Spleen (tissue), 11 donors: ENCODE measurements at regions not wholly inside any gene's neighbourhood (a gene's known extent, or its start where the extent isn't known, plus 50 kb on each side); places are given as distances from the start of the nearest gene placed in this dataset.
"Not testable (repeated sequence)": the region's sequence is repeated elsewhere in the genome, so short reads cannot be mapped to it uniquely, and the experiment has no call there.

ENCODE experiments used
- DNase-seq: peaks from one replicate; pipeline ENCODE4 v3.0.0-alpha.2; 2020
- H3K27ac ChIP-seq, 8 donors: fragments of 200-600 bp; sonication (generic) in 7 of 8; 1 replicate in 4 of 8; 2 replicates in 4 of 8; pipeline versions ENCODE4 v1.5.0 to v1.8.0; 2016 to 2021; ENCODE audit warnings: inconsistent platforms in 4 of 8, mild to moderate bottlenecking in 4 of 8, moderate library complexity in 1 of 8
- H3K27me3 ChIP-seq, 7 donors: fragments of 200-600 bp; sonication (generic) in 6 of 7; replicated peaks in 1 of 7; 1 replicate in 4 of 7; 2 replicates in 3 of 7; pipeline versions ENCODE4 v1.5.0 to v1.8.0; 2016 to 2021; ENCODE audit warnings: inconsistent platforms in 3 of 7, mild to moderate bottlenecking in 1 of 7
- H3K36me3 ChIP-seq, 6 donors: fragments of 200-600 bp; sonication (generic) in 5 of 6; 1 replicate in 4 of 6; 2 replicates in 2 of 6; pipeline versions ENCODE4 v1.5.0 to v1.8.0; 2016 to 2021; ENCODE audit warnings: inconsistent platforms in 2 of 6
- H3K4me1 ChIP-seq, 6 donors: fragments of 200-600 bp; sonication (generic) in 5 of 6; 1 replicate in 3 of 6; 2 replicates in 3 of 6; pipeline versions ENCODE4 v1.5.0 to v1.8.0; 2016 to 2021; ENCODE audit warnings: inconsistent platforms in 3 of 6
- H3K4me3 ChIP-seq, 8 donors: fragments of 200-600 bp; sonication (generic) in 7 of 8; 1 replicate in 4 of 8; 2 replicates in 4 of 8; pipeline versions ENCODE4 v1.5.0 to v1.8.0; 2016 to 2021; ENCODE audit warnings: inconsistent platforms in 4 of 8, mild to moderate bottlenecking in 4 of 8, moderate library complexity in 2 of 8
- H3K9me3 ChIP-seq, 8 donors: fragments of 200-600 bp; sonication (generic) in 7 of 8; 1 replicate in 4 of 8; 2 replicates in 4 of 8; pipeline versions ENCODE4 v1.5.0 to v1.8.0; 2016 to 2021; ENCODE audit warnings: inconsistent platforms in 4 of 8
- POLR2A ChIP-seq, 3 donors: fragments of 450-650 bp; IDR thresholded peaks; one replicate each; pipeline ENCODE4 v1.5.1; 2017; ENCODE audit warnings: antibody characterized with exemption in 3 of 3, mild to moderate bottlenecking in 1 of 3
- POLR2AphosphoS5 ChIP-seq, 3 donors: sonication (generic); formaldehyde crosslinking; IDR thresholded peaks; one replicate each; pipeline ENCODE4 v1.5.1; 2017; ENCODE audit warnings: antibody characterized with exemption in 3 of 3
- WGBS, 5 donors: extraction: QIAGEN DNeasy Blood & Tissue Kit in 3 of 5; methylation state at CpG; one replicate each; pipeline versions ENCODE4 v1.1.5 to v1.1.7; 2013 to 2018; 5-methylcytosine and 5-hydroxymethylcytosine counted together
- intact Hi-C: fragments of 100-400 bp; cut with DNase I; formaldehyde crosslinking; loops from one replicate; pipeline ENCODE4 v1.15.0; 2023; ENCODE audit warnings: low total_unique reads
- TF ChIP-seq, protein P1 (sequence below), 11 experiments: fragments of 200-600 bp in 7 of 11; fragments of 450-650 bp in 4 of 11; sonication (generic) in 4 of 11; IDR thresholded peaks in 8 of 11; conservative IDR thresholded peaks in 3 of 11; 1 replicate in 7 of 11; 2 replicates in 4 of 11; pipeline versions ENCODE4 v1.4.0 to v1.8.0; 2016 to 2021; ENCODE audit warnings: antibody characterized with exemption in 11 of 11, inconsistent platforms in 4 of 11, mild to moderate bottlenecking in 1 of 11
- donor health status: healthy with polysubstance abuse.
- donor health status: DM: no; HTN: no; CAD: no; lungs with moderate emphysema.
- donor health status: DM: no; HTN: no; CAD: no.
- donor health status: Bipolar disorder and iron deficiency.
- donor health status: healthy.
- donor health status: DM: no; HTN: no; CAD: no.
- donor health status: DM: yes; HTN: yes; CAD: no.

GRCh38 chrX:30995705-30996104, 76.1 kb downstream of the FTHL17 start:
- intact Hi-C loops = no loop called here
- H3K9me3 ChIP-seq = no peaks in the 10 kb centered on the region
- no peaks in the 10 kb centered on the region for H3K36me3 ChIP-seq
- no peaks in the 10 kb centered on the region for H3K27me3 ChIP-seq
- H3K4me1 ChIP-seq = no peaks in the 10 kb centered on the region
- no peak for DNase-seq
- WGBS, 5 donors = 77 to 98% (median 94%) methylated on average over 3 of the region's 3 CpGs
- no peak overlapping the region for H3K4me3 ChIP-seq
- TF ChIP-seq, protein P1, sequence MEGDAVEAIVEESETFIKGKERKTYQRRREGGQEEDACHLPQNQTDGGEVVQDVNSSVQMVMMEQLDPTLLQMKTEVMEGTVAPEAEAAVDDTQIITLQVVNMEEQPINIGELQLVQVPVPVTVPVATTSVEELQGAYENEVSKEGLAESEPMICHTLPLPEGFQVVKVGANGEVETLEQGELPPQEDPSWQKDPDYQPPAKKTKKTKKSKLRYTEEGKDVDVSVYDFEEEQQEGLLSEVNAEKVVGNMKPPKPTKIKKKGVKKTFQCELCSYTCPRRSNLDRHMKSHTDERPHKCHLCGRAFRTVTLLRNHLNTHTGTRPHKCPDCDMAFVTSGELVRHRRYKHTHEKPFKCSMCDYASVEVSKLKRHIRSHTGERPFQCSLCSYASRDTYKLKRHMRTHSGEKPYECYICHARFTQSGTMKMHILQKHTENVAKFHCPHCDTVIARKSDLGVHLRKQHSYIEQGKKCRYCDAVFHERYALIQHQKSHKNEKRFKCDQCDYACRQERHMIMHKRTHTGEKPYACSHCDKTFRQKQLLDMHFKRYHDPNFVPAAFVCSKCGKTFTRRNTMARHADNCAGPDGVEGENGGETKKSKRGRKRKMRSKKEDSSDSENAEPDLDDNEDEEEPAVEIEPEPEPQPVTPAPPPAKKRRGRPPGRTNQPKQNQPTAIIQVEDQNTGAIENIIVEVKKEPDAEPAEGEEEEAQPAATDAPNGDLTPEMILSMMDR (IDR thresholded peaks at IDR 0.05 in 8 of 11, conservative IDR thresholded peaks at IDR 0.05 in 3 of 11) = no peak
- TF ChIP-seq POLR2A (IDR thresholded peaks at IDR 0.05) (no peak), POLR2AphosphoS5 (IDR thresholded peaks at IDR 0.05) (no peak)
- no peak overlapping the region for H3K27ac ChIP-seq

DNA sequence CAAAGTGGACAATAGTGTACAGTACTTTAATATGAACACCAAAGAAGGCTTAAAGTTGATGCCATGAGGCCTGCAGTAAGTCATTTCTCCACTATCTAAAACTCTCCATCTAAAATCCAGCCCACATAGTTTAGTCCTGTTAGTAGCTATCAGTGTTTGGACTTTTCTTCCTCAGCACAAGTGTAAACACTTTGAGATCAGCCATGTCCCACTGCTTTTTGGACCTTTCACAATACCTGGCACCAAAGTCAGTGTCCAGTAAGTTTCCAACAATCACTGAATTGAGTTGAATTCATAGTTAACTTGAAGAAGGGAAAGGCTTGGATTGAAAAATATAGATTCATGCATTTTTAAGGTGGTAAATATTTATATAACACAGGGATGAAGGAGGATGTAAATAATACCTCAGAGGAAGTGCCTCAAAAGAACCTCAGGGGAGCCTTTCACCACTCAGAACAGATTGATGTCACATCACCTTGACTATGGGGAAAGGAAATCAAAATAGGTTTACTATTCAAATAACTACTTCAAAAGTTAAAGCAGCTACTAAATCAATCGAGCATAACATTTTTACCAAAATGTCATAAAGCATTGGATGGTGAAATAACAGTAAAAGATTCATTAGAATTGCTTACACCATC, 76.7 kb downstream of the FTHL17 start:
- Histone ChIP-seq H3K4me1 (no peaks in the 10 kb centered on the region), H3K27ac (no peak overlapping the region), H3K27me3 (no peaks in the 10 kb centered on the region), H3K9me3 (no peaks in the 10 kb centered on the region), H3K4me3 (no peak overlapping the region), H3K36me3 (no peaks in the 10 kb centered on the region)
- intact Hi-C loops = no loop called here
- WGBS, 5 donors = 41 to 80% (median 53%) methylated on average over 1 of the region's 1 CpG
- no peak for TF ChIP-seq POLR2A (IDR thresholded peaks at IDR 0.05)
- no peak for TF ChIP-seq POLR2AphosphoS5 (IDR thresholded peaks at IDR 0.05)
- TF ChIP-seq, protein P1 (IDR thresholded peaks at IDR 0.05 in 8 of 11, conservative IDR thresholded peaks at IDR 0.05 in 3 of 11) = no peak
- no peak for DNase-seq

DNA sequence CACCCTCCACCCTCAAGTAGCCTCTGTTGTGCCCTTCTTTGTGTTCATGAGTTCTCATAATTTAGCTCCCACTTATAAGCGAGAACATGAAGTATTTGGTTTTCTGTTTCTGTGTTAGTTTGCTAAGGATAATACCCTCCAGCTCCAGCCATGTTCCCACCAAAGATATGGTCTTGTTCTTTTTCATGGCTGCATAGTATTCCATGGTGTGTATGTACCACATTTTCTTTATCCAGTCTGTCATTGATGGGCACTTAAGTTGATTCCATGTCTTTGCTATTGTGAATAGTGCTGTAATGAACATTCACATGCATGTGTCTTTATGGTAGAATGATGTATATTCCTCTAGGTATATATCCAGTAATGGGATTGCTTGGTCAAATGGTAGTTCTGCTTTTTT, 77.8 kb downstream of the FTHL17 start:
- H3K4me1 ChIP-seq, H3K27ac ChIP-seq, H3K36me3 ChIP-seq, H3K9me3 ChIP-seq, intact Hi-C loops, H3K4me3 ChIP-seq, DNase-seq, H3K27me3 ChIP-seq: not testable (repeated sequence)
- 87 to 100% (median 100%) methylated on average over 1 of the region's 1 CpG for WGBS, 5 donors

DNA sequence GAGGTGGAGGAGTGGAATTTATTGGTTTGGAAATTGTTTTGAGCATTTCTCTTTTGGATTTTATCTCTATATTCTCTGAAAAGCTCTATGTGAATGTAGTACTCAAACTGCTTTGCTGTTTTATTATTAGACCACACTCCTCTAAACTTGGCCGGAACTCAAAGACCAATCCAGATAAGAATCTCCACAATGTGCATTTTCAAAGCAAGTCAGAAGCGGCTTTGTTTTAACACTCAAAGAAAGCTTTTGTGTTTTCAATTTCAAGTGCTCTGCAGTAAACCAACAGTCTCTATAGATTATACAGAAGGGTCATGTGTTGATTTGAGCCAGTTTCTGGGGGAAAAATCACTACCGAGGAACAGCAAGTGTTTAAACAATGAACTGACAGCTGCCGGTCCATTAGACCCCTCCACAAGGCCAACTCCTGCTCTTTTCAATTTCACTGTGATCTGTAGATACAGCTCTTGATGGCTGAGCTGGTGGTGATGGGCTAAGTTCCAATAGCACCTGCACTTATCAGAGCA, 79.4 kb downstream of the FTHL17 start:
- H3K27ac ChIP-seq = no peak overlapping the region
- H3K36me3 ChIP-seq = no peaks in the 10 kb centered on the region
- no peak for DNase-seq
- no peaks in the 10 kb centered on the region for H3K4me1 ChIP-seq
- H3K4me3 ChIP-seq = no peak overlapping the region
- H3K27me3 ChIP-seq = peaks cover 0 to 10% (median 0%) of the 10 kb centered on the region in 7 donors
- no peaks in the 10 kb centered on the region for H3K9me3 ChIP-seq
- TF ChIP-seq POLR2AphosphoS5 (IDR thresholded peaks at IDR 0.05) (no peak), POLR2A (IDR thresholded peaks at IDR 0.05) (no peak)
- TF ChIP-seq, protein P1 (IDR thresholded peaks at IDR 0.05 in 8 of 11, conservative IDR thresholded peaks at IDR 0.05 in 3 of 11) = no peak
- intact Hi-C loops = no loop called here
- WGBS, 5 donors = 11 to 42% (median 18%) methylated on average over 4 of the region's 4 CpGs
